CD4-positive, alpha-beta T cell treated with Interleukin-1 beta for 1 hour (primary cell): ENCODE measurements at regions not wholly inside any gene's neighbourhood (a gene's known extent, or its start where the extent isn't known, plus 50 kb on each side); places are given as distances from the start of the nearest gene placed in this dataset.
"Not testable (repeated sequence)": the region's sequence is repeated elsewhere in the genome, so short reads cannot be mapped to it uniquely, and the experiment has no call there.

Experiments used
- DNase-seq, 2 donors: peaks; one replicate each; pipeline ENCODE4 v3.0.0-alpha.2; 2020 to 2022

GRCh38 chr2:139538332-139539020 is 758.3 kb upstream of the NXPH2 start:
- not testable (repeated sequence) for DNase-seq

- DNase-seq = no peak
Measured at GRCh38 chr2:139529080-139529479, 748.9 kb upstream of the NXPH2 start.

GRCh38 chr2:139526781-139527180 is 746.6 kb upstream of the NXPH2 start:
- DNase-seq = no peak

- DNase-seq = no peak
Measured at GRCh38 chr2:139518321-139518720, 738.1 kb upstream of the NXPH2 start.

- DNase-seq = no peak
Measured at GRCh38 chr2:139514951-139515350, 734.8 kb upstream of the NXPH2 start.

- DNase-seq = no peak
Measured at GRCh38 chr2:139495851-139496250, 715.7 kb upstream of the NXPH2 start.

- DNase-seq = no peak
Measured at GRCh38 chr2:139492131-139492680, 712.0 kb upstream of the NXPH2 start.

- no peak for DNase-seq
Measured at GRCh38 chr2:139480161-139480650, 700.0 kb upstream of the NXPH2 start.

- DNase-seq = no peak
Measured at GRCh38 chr2:139478165-139478914, 698.1 kb upstream of the NXPH2 start.

GRCh38 chr2:139477618-139478017 is 697.4 kb upstream of the NXPH2 start:
- DNase-seq = no peak

- no peak for DNase-seq
Measured at GRCh38 chr2:139469985-139470384, 689.8 kb upstream of the NXPH2 start.

- DNase-seq = no peak
Measured at GRCh38 chr2:139465789-139466188, 685.6 kb upstream of the NXPH2 start.

- DNase-seq = no peak
Measured at GRCh38 chr2:139457873-139458272, 677.7 kb upstream of the NXPH2 start.

GRCh38 chr2:139454251-139454650 is 674.1 kb upstream of the NXPH2 start:
- no peak for DNase-seq

GRCh38 chr2:139439100-139439499 is 658.9 kb upstream of the NXPH2 start:
- no peak for DNase-seq

- no peak for DNase-seq
Measured at GRCh38 chr2:139438478-139438877, 658.3 kb upstream of the NXPH2 start.

GRCh38 chr2:139427164-139427563 is 647.0 kb upstream of the NXPH2 start:
- no peak for DNase-seq

- DNase-seq = no peak
Measured at GRCh38 chr2:139424101-139424500, 643.9 kb upstream of the NXPH2 start.

- no peak for DNase-seq
Measured at GRCh38 chr2:139411236-139411635, 631.0 kb upstream of the NXPH2 start.

GRCh38 chr2:139410833-139411174 is 630.6 kb upstream of the NXPH2 start:
- not testable (repeated sequence) for DNase-seq

GRCh38 chr2:139410147-139410832 is 630.1 kb upstream of the NXPH2 start:
- not testable (repeated sequence) for DNase-seq

GRCh38 chr2:139409212-139409611 is 629.0 kb upstream of the NXPH2 start:
- no peak for DNase-seq

- no peak for DNase-seq
Measured at GRCh38 chr2:139403948-139404347, 623.8 kb upstream of the NXPH2 start.

- no peak for DNase-seq
Measured at GRCh38 chr2:139394801-139395200, 614.6 kb upstream of the NXPH2 start.
